Uterus (tissue), 3 donors: ENCODE measurements at regions not wholly inside any gene's neighbourhood (a gene's known extent, or its start where the extent isn't known, plus 50 kb on each side); places are given as distances from the start of the nearest gene placed in this dataset.

ENCODE experiments used
- DNase-seq, 2 donors: peaks; one replicate each; pipeline ENCODE4 v3.0.0-alpha.2; 2019 to 2020
- H3K27ac ChIP-seq, 2 donors: fragments of 200-600 bp; sonication (generic); 1 replicate in 1 of 2; 2 replicates in 1 of 2; pipeline ENCODE4 v1.5.1; 2016 to 2018
- H3K27me3 ChIP-seq, 2 donors: fragments of 200-600 bp; sonication (generic); one replicate each; pipeline ENCODE4 v1.5.1; 2018 to 2019; ENCODE audit warnings: control low read depth in 1 of 2
- H3K36me3 ChIP-seq, 2 donors: fragments of 200-600 bp; sonication (generic); one replicate each; pipeline ENCODE4 v1.5.1; 2019; ENCODE audit warnings: control low read depth in 1 of 2
- H3K4me1 ChIP-seq, 2 donors: fragments of 200-600 bp; sonication (generic); one replicate each; pipeline ENCODE4 v1.5.1; 2018 to 2019; ENCODE audit warnings: control low read depth in 1 of 2
- H3K4me3 ChIP-seq, 2 donors: fragments of 200-600 bp; sonication (generic); 1 replicate in 1 of 2; 2 replicates in 1 of 2; pipeline ENCODE4 v1.5.1; 2018 to 2019; ENCODE audit warnings: mild to moderate bottlenecking in 1 of 2
- H3K9me3 ChIP-seq, 2 donors: fragments of 200-600 bp; sonication (generic); one replicate each; pipeline ENCODE4 v1.5.1; 2019; ENCODE audit warnings: control low read depth in 1 of 2
- CTCF ChIP-seq, 4 experiments: fragments of 200-600 bp in 2 of 4; fragments of 450-650 bp in 2 of 4; sonication (generic) in 2 of 4; IDR thresholded peaks; one replicate each; pipeline ENCODE4 v1.5.1; 2016 to 2019; ENCODE audit warnings: antibody characterized with exemption in 4 of 4, mild to moderate bottlenecking in 2 of 4, moderate library complexity in 1 of 4
- POLR2A ChIP-seq, 2 donors: fragments of 450-650 bp; IDR thresholded peaks; one replicate each; pipeline ENCODE4 v1.6.1; 2016; ENCODE audit warnings: antibody characterized with exemption in 2 of 2, mild to moderate bottlenecking in 1 of 2, moderate library complexity in 1 of 2
- intact Hi-C: fragments of 100-400 bp; cut with DNase I; formaldehyde crosslinking; loops from one replicate; pipeline ENCODE4 v1.15.1; 2023; ENCODE audit warnings: low total_unique reads
- donor health status: DM: yes; HTN: yes; CAD: no.

GRCh38 chr1:30147188-30147587 lies 576.2 kb downstream of the MATN1 start:
- intact Hi-C loops: no loop called here
- no peak overlapping the region for H3K27ac ChIP-seq
- TF ChIP-seq CTCF (IDR thresholded peaks at IDR 0.05) (no peak), POLR2A (IDR thresholded peaks at IDR 0.05) (no peak)

GRCh38 chr1:30146448-30146847 lies 576.9 kb downstream of the MATN1 start:
- intact Hi-C loops: no loop called here
- H3K27me3 ChIP-seq: no peaks in the 10 kb centered on the region
- no peaks in the 10 kb centered on the region for H3K9me3 ChIP-seq
- DNase-seq: no peak
- TF ChIP-seq CTCF (IDR thresholded peaks at IDR 0.05) (no peak), POLR2A (IDR thresholded peaks at IDR 0.05) (no peak)
- no peak overlapping the region for H3K27ac ChIP-seq
- no peaks in the 10 kb centered on the region for H3K36me3 ChIP-seq
- H3K4me3 ChIP-seq: no peak overlapping the region
- no peaks in the 10 kb centered on the region for H3K4me1 ChIP-seq

More at GRCh38 chr1:30147188-30147587, 576.2 kb downstream of the MATN1 start:
- DNase-seq: no peak
- Histone ChIP-seq H3K9me3 (peaks cover 0 to 4% of the 10 kb centered on the region in 2 donors), H3K4me1 (no peaks in the 10 kb centered on the region), H3K27me3 (no peaks in the 10 kb centered on the region), H3K36me3 (no peaks in the 10 kb centered on the region), H3K4me3 (no peak overlapping the region)

GRCh38 chr1:30145723-30146303 lies 577.6 kb downstream of the MATN1 start:
- intact Hi-C loops: no loop called here
- DNase-seq: no peak
- H3K27me3 ChIP-seq: no peaks in the 10 kb centered on the region

GRCh38 chr1:30144831-30145230 lies 578.6 kb downstream of the MATN1 start:
- TF ChIP-seq POLR2A (IDR thresholded peaks at IDR 0.05) (no peak), CTCF (IDR thresholded peaks at IDR 0.05) (no peak)
- Histone ChIP-seq H3K36me3 (no peaks in the 10 kb centered on the region), H3K4me1 (no peaks in the 10 kb centered on the region), H3K27ac (no peak overlapping the region), H3K9me3 (no peaks in the 10 kb centered on the region), H3K27me3 (no peaks in the 10 kb centered on the region), H3K4me3 (no peak overlapping the region)
- intact Hi-C loops: no loop called here
- no peak for DNase-seq

More at GRCh38 chr1:30145723-30146303, 577.6 kb downstream of the MATN1 start:
- Histone ChIP-seq H3K9me3 (no peaks in the 10 kb centered on the region), H3K4me3 (no peak overlapping the region), H3K36me3 (no peaks in the 10 kb centered on the region), H3K27ac (no peak overlapping the region), H3K4me1 (no peaks in the 10 kb centered on the region)
- TF ChIP-seq POLR2A (IDR thresholded peaks at IDR 0.05): no peak
- TF ChIP-seq CTCF (IDR thresholded peaks at IDR 0.05): no peak

- Histone ChIP-seq H3K4me1 (no peaks in the 10 kb centered on the region), H3K27ac (no peak overlapping the region), H3K27me3 (no peaks in the 10 kb centered on the region), H3K4me3 (no peak overlapping the region), H3K36me3 (no peaks in the 10 kb centered on the region), H3K9me3 (no peaks in the 10 kb centered on the region)
- TF ChIP-seq CTCF (IDR thresholded peaks at IDR 0.05): no peak
- TF ChIP-seq POLR2A (IDR thresholded peaks at IDR 0.05): no peak
- intact Hi-C loops: no loop called here
- DNase-seq: no peak
Observed at GRCh38 chr1:30143517-30143916, 579.9 kb downstream of the MATN1 start.
